SK-N-SH treated with all-trans-retinoic acid at 6 μM for 48 hours (cell line): ENCODE measurements at regions not wholly inside any gene's neighbourhood (a gene's known extent, or its start where the extent isn't known, plus 50 kb on each side); places are given as distances from the start of the nearest gene placed in this dataset.
"Not testable (repeated sequence)": the region's sequence is repeated elsewhere in the genome, so short reads cannot be mapped to it uniquely, and the experiment has no call there.

Source experiments
- ESRRG ChIP-seq: fragments of 250-450 bp; sonication (Bioruptor Pico); IDR thresholded peaks from 2 replicates; pipeline ENCODE4 v1.6.1; 2021; ENCODE audit warnings: mild to moderate bottlenecking
- GLIS3 ChIP-seq: fragments of 250-450 bp; sonication (Bioruptor Pico); IDR thresholded peaks from 2 replicates; pipeline ENCODE4 v1.5.0; 2020; ENCODE audit warnings: mild to moderate bottlenecking, moderate library complexity
- SNAI2 ChIP-seq: fragments of 250-450 bp; sonication (Bioruptor Pico); IDR thresholded peaks from 2 replicates; pipeline ENCODE4 v1.5.0; 2020; ENCODE audit warnings: mild to moderate bottlenecking, moderate library complexity
- ZC3H10 ChIP-seq: fragments of 250-450 bp; sonication (Bioruptor Pico); IDR thresholded peaks from 2 replicates; pipeline ENCODE4 v1.5.1; 2021; ENCODE audit warnings: mild to moderate bottlenecking, moderate library complexity
- ZNF565 ChIP-seq: fragments of 450-650 bp; formaldehyde crosslinking; conservative IDR thresholded peaks from 2 replicates; pipeline ENCODE4 v1.5.0; 2020; ENCODE audit warnings: low read depth, mild to moderate bottlenecking, moderate library complexity
- ZNF8 ChIP-seq: fragments of 450-650 bp; formaldehyde crosslinking; IDR thresholded peaks from 2 replicates; pipeline ENCODE4 v1.5.0; 2020; ENCODE audit warnings: mild to moderate bottlenecking, moderate library complexity
- TF ChIP-seq, protein P1 (sequence below): fragments of 250-450 bp; sonication (Bioruptor Pico); IDR thresholded peaks from 2 replicates; pipeline ENCODE4 v1.5.1; 2020; ENCODE audit warnings: low read depth, mild to moderate bottlenecking, moderate library complexity
- TF ChIP-seq, protein P2 (sequence below): fragments of 250-450 bp; sonication (Bioruptor Pico); IDR thresholded peaks from 2 replicates; pipeline ENCODE4 v1.8.0; 2020; ENCODE audit warnings: mild to moderate bottlenecking, moderate library complexity, borderline replicate concordance

DNA sequence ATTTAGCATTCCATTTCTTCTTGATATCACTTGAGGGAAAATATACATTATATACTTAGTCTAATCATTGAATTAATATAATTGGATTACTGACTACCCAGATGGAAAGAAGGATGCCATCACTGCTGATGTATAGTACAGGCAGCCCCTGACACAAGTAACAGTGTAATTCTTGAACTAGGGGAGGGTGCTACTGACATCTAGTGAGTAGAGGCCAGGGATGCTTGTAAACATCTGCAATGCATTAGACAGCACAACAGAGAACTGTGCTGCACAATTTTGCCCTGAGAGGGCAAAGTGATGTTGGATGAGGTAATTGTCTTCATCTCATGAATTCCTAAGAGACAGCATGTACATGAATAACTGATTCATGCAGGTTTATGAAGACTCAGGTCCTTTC lies 169.2 kb downstream of the GOLGA6L6 start:
- TF ChIP-seq ESRRG (CRISPR knock-in tag); ZNF8; ZNF565 (CRISPR knock-in tag); ZC3H10; GLIS3 (CRISPR knock-in tag); SNAI2: not testable (repeated sequence)
- TF ChIP-seq, protein P1, sequence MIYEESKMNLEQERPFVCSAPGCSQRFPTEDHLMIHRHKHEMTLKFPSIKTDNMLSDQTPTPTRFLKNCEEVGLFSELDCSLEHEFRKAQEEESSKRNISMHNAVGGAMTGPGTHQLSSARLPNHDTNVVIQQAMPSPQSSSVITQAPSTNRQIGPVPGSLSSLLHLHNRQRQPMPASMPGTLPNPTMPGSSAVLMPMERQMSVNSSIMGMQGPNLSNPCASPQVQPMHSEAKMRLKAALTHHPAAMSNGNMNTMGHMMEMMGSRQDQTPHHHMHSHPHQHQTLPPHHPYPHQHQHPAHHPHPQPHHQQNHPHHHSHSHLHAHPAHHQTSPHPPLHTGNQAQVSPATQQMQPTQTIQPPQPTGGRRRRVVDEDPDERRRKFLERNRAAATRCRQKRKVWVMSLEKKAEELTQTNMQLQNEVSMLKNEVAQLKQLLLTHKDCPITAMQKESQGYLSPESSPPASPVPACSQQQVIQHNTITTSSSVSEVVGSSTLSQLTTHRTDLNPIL (CRISPR knock-in tag), result not testable (repeated sequence)
- TF ChIP-seq, protein P2, sequence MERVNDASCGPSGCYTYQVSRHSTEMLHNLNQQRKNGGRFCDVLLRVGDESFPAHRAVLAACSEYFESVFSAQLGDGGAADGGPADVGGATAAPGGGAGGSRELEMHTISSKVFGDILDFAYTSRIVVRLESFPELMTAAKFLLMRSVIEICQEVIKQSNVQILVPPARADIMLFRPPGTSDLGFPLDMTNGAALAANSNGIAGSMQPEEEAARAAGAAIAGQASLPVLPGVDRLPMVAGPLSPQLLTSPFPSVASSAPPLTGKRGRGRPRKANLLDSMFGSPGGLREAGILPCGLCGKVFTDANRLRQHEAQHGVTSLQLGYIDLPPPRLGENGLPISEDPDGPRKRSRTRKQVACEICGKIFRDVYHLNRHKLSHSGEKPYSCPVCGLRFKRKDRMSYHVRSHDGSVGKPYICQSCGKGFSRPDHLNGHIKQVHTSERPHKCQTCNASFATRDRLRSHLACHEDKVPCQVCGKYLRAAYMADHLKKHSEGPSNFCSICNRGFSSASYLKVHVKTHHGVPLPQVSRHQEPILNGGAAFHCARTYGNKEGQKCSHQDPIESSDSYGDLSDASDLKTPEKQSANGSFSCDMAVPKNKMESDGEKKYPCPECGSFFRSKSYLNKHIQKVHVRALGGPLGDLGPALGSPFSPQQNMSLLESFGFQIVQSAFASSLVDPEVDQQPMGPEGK (CRISPR knock-in tag), result not testable (repeated sequence)
